SU-DHL-6 (cell line): ENCODE measurements at regions not wholly inside any gene's neighbourhood (a gene's known extent, or its start where the extent isn't known, plus 50 kb on each side); places are given as distances from the start of the nearest gene placed in this dataset.

Source experiments
- H2AFZ ChIP-seq: fragments of 200-600 bp; sonication (generic); 2 replicates; pipeline ENCODE4 v1.6.1; 2014; ENCODE audit warnings: low read depth, mild to moderate bottlenecking, moderate library complexity, mixed read lengths, antibody characterized with exemption, low read length; ENCODE audit not compliant: severe bottlenecking
- H3F3A ChIP-seq: fragments of 200-600 bp; shearing (Covaris generic); 2 replicates; pipeline ENCODE4 v1.6.0; 2016; ENCODE audit warnings: antibody characterized with exemption, mild to moderate bottlenecking; ENCODE audit not compliant: insufficient read depth
- H3K27ac ChIP-seq: fragments of 200-600 bp; sonication (generic); 2 replicates; pipeline ENCODE4 v1.5.1; 2016; ENCODE audit warnings: low read depth, mild to moderate bottlenecking, low read length, moderate library complexity, mixed read lengths
- H3K27me3 ChIP-seq: fragments of 200-600 bp; sonication (generic), shearing (Covaris generic); 2 replicates; pipeline ENCODE4 v1.6.0; 2014; ENCODE audit warnings: mild to moderate bottlenecking, low read length
- H3K36me3 ChIP-seq: fragments of 200-600 bp; sonication (generic); 2 replicates; pipeline ENCODE4 v1.6.1; 2014; ENCODE audit warnings: mild to moderate bottlenecking, low read length, mixed read lengths
- H3K4me2 ChIP-seq: fragments of 300-600, 200-600 bp; shearing (Covaris generic), sonication (generic); 2 replicates; pipeline ENCODE4 v1.6.0; 2014; ENCODE audit warnings: low read length, low read depth, mild to moderate bottlenecking; ENCODE audit not compliant: poor library complexity, severe bottlenecking
- H3K4me3 ChIP-seq: fragments of 200-600 bp; sonication (generic); 2 replicates; pipeline ENCODE4 v1.5.1; 2014; ENCODE audit warnings: antibody characterized with exemption, low read length, mild to moderate bottlenecking, mixed read lengths; ENCODE audit not compliant: insufficient read depth, poor library complexity, severe bottlenecking
- H3K79me2 ChIP-seq: fragments of 200-600 bp; sonication (generic); 2 replicates; pipeline ENCODE4 v1.6.1; 2014; ENCODE audit warnings: mild to moderate bottlenecking, low read length, moderate library complexity; ENCODE audit not compliant: insufficient read depth
- H3K9ac ChIP-seq: fragments of 200-600 bp; sonication (generic); 2 replicates; pipeline ENCODE4 v1.7.0; 2014; ENCODE audit warnings: mild to moderate bottlenecking, low read length
- H3K9me2 ChIP-seq: fragments of 200-600 bp; sonication (generic); replicated peaks from 2 replicates; pipeline ENCODE4 v1.6.1; 2014; ENCODE audit warnings: low read length; ENCODE audit not compliant: insufficient read depth
- H3K9me3 ChIP-seq: fragments of 200-600 bp; sonication (generic); 2 replicates; pipeline ENCODE4 v1.6.1; 2014; ENCODE audit warnings: low read length, mixed read lengths; ENCODE audit not compliant: insufficient read depth
- H4K20me1 ChIP-seq: fragments of 200-600 bp; sonication (generic); 2 replicates; pipeline ENCODE4 v1.6.1; 2014; ENCODE audit warnings: low read depth, mild to moderate bottlenecking, antibody characterized with exemption, low read length, moderate library complexity, mixed read lengths
- CTCF ChIP-seq: fragments of 200-600 bp; sonication (generic); IDR thresholded peaks from one replicate; pipeline ENCODE4 v1.5.1; 2017; ENCODE audit warnings: antibody characterized with exemption, mild to moderate bottlenecking, low read length, moderate library complexity; ENCODE audit not compliant: insufficient read depth, poor library complexity, severe bottlenecking
- EZH2phosphoT487 ChIP-seq: fragments of 200-600 bp; sonication (generic), shearing (Covaris generic); conservative IDR thresholded peaks from 2 replicates; pipeline ENCODE4 v1.6.1; 2018; ENCODE audit warnings: mild to moderate bottlenecking, antibody characterized with exemption, low read length, moderate library complexity, mixed read lengths

- Histone ChIP-seq H3K79me2 (no peaks in the 10 kb centered on the region), H3K4me2 (no peak overlapping the region), H2AFZ (no peak overlapping the region), H3K9me2 (no peaks in the 10 kb centered on the region), H3K9ac (no peak overlapping the region), H3K9me3 (no peaks in the 10 kb centered on the region), H3K27me3 (no peaks in the 10 kb centered on the region), H3K4me3 (no peak overlapping the region), H4K20me1 (no peaks in the 10 kb centered on the region), H3K36me3 (no peaks in the 10 kb centered on the region), H3K27ac (no peak overlapping the region), H3F3A (no peaks in the 10 kb centered on the region)
- TF ChIP-seq EZH2phosphoT487 (no peak), CTCF (no peak)
Observed at GRCh38 chr2:220654322-220654721, 917.8 kb downstream of the EPHA4 start.

- no peaks in the 10 kb centered on the region for H4K20me1 ChIP-seq
- H2AFZ ChIP-seq, result no peak overlapping the region
- H3K4me2 ChIP-seq, result no peak overlapping the region
- H3K9me2 ChIP-seq, result no peaks in the 10 kb centered on the region
- no peaks in the 10 kb centered on the region for H3F3A ChIP-seq
- no peak overlapping the region for H3K4me3 ChIP-seq
- H3K79me2 ChIP-seq, result no peaks in the 10 kb centered on the region
- H3K27ac ChIP-seq, result no peak overlapping the region
- H3K9me3 ChIP-seq, result no peaks in the 10 kb centered on the region
- H3K27me3 ChIP-seq, result no peaks in the 10 kb centered on the region
- TF ChIP-seq EZH2phosphoT487 (no peak), CTCF (no peak)
- H3K9ac ChIP-seq, result no peak overlapping the region
- H3K36me3 ChIP-seq, result no peaks in the 10 kb centered on the region
Observed at GRCh38 chr2:220660277-220661145, 911.6 kb downstream of the EPHA4 start.

GRCh38 chr2:220662431-220662830, 909.7 kb downstream of the EPHA4 start:
- no peak overlapping the region for H3K9ac ChIP-seq
- no peaks in the 10 kb centered on the region for H3K36me3 ChIP-seq
- no peak overlapping the region for H3K4me3 ChIP-seq
- H3K4me2 ChIP-seq, result no peak overlapping the region
- no peaks in the 10 kb centered on the region for H3K9me2 ChIP-seq
- no peaks in the 10 kb centered on the region for H3K27me3 ChIP-seq
- H3K27ac ChIP-seq, result no peak overlapping the region
- no peak overlapping the region for H2AFZ ChIP-seq
- TF ChIP-seq CTCF (no peak), EZH2phosphoT487 (no peak)
- H3K79me2 ChIP-seq, result no peaks in the 10 kb centered on the region
- H3F3A ChIP-seq, result no peaks in the 10 kb centered on the region
- no peaks in the 10 kb centered on the region for H3K9me3 ChIP-seq
- no peaks in the 10 kb centered on the region for H4K20me1 ChIP-seq
